ENCODE measurements at regions not wholly inside any gene's neighbourhood (a gene's known extent, or its start where the extent isn't known, plus 50 kb on each side); places are given as distances from the start of the nearest gene placed in this dataset.
"Not testable (repeated sequence)": the region's sequence is repeated elsewhere in the genome, so short reads cannot be mapped to it uniquely, and the experiment has no call there.

DNA sequence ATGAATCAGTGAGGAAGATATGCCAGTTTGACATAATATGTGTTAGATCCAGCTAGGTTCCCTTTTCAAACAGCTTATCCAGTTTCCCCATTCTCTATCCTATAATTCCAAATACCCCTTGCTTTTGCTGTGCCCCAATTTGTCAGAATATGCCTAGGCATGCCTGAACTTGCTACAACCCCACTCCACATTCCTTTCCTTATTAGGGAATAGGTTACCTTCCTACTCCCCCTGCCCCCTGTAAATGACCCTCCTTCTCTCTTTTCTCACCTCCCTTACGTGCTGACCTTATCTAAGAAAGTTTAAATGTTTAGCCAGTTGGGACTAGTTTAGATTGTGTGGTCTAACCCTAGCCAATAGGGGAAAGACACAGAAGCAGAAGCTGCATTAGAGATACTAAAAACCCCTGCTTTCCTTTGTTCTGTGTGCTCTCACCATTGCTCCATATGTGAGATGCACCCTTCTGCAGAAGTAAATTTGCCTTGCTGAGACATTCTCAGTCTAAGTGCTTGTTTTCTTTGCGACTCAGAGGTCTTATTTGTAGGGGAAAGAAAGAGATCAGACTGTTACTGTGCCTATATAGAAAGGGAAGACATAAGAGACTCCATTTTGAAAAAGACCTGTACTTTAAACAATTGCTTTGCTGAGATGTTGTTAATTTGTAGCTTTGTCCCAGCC lies 267.8 kb downstream of the SH2D4B start:
- CTCF ChIA-PET, result no interaction called here
- no peak overlapping the region for H3K27ac Mint-ChIP-seq (ENCODE audit: unreplicated experiment)
- BruUV-seq (replicated peaks), result no TSS peak
- no peak overlapping the region for H3K4me3 Mint-ChIP-seq (ENCODE audit: low read depth, unreplicated experiment)
- no peaks in the 10 kb centered on the region for H3K36me3 Mint-ChIP-seq (ENCODE audit: insufficient read depth, unreplicated experiment)
- peaks cover 22% of the 10 kb centered on the region for H3K27me3 Mint-ChIP-seq (ENCODE audit: unreplicated experiment)
- no peak for DNase-seq
- no peak for TF ChIP-seq CTCF (IDR thresholded peaks at IDR 0.05; ENCODE audit: unreplicated experiment)
- no peaks in the 10 kb centered on the region for H3K4me1 Mint-ChIP-seq (ENCODE audit: low read depth, unreplicated experiment)
- H3K9me3 Mint-ChIP-seq (ENCODE audit: low read depth, unreplicated experiment), result peaks cover 4% of the 10 kb centered on the region
- intact Hi-C loops (cut with micrococcal nuclease; ENCODE audit: unreplicated experiment), result no loop called here

DNA sequence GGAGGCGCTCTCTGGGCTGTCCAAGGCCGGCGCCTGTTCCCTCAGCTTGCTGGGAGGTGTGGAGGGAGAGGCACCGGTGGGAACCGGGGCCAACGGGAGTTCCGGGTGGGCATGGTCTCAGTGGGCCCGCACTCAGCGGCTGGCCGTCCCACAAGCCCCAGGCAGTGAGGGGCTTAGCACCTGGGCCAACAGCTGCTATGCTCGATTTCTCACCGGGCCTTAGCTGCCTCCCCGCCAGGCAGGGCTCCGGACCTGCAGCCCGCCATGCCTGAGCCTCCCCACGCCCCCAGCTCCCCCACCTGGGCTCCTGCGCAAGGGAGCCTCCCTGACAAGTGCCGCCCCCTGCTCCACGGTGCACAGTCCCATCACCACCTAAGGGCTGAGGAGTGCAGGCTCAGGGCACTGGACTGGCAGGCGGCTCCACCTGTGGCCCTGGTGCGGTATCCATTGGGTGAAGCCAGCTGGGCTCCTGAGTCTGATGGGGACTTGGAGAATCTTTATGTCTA lies 276.5 kb downstream of the SH2D4B start:
- CTCF ChIA-PET, result interaction anchor here (0.8 kb wide), 1 partner anchor 14 kb away, joined by 3 read pairs; no protein-coding TSS in a partner anchor
- H3K27ac Mint-ChIP-seq (ENCODE audit: unreplicated experiment), result no peak overlapping the region
- intact Hi-C loops (cut with micrococcal nuclease; ENCODE audit: unreplicated experiment), result no loop called here
- BruUV-seq (replicated peaks), result no TSS peak
- H3K4me3 Mint-ChIP-seq (ENCODE audit: low read depth, unreplicated experiment), result no peak overlapping the region
- no peaks in the 10 kb centered on the region for H3K36me3 Mint-ChIP-seq (ENCODE audit: insufficient read depth, unreplicated experiment)
- H3K9me3 Mint-ChIP-seq (ENCODE audit: low read depth, unreplicated experiment), result peaks cover 3% of the 10 kb centered on the region
- no peak for DNase-seq
- no peak for TF ChIP-seq CTCF (IDR thresholded peaks at IDR 0.05; ENCODE audit: unreplicated experiment)
- H3K27me3 Mint-ChIP-seq (ENCODE audit: unreplicated experiment), result peaks cover 43% of the 10 kb centered on the region
- H3K4me1 Mint-ChIP-seq (ENCODE audit: low read depth, unreplicated experiment), result no peaks in the 10 kb centered on the region

DNA sequence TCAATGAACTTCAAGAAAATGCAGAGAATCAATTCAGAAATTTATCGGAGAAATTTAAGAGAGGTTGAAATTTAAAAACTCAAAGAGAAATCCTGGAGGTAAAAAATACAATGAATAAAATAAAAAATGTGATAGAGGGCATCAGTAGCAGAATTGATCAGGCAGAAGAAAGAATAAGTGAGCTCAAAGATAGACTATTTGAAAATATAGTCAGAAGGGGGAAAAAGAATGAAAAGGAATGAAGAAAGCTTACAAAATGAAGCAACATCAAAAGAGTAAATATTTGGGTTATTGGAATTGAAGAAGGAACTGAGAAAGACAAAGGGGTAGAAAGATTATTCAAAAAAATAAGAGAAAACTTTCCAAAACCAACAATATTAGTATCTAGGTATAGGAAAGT lies 291.4 kb downstream of the SH2D4B start:
- H3K4me3 Mint-ChIP-seq (ENCODE audit: low read depth, unreplicated experiment), result no peak overlapping the region
- no peaks in the 10 kb centered on the region for H3K36me3 Mint-ChIP-seq (ENCODE audit: insufficient read depth, unreplicated experiment)
- no peak for TF ChIP-seq CTCF (IDR thresholded peaks at IDR 0.05; ENCODE audit: unreplicated experiment)
- H3K4me1 Mint-ChIP-seq (ENCODE audit: low read depth, unreplicated experiment), result peaks cover 8% of the 10 kb centered on the region
- CTCF ChIA-PET, result interaction anchor here (1.0 to 2.0 kb wide), 2 partner anchors 96 to 167 kb away, joined by 5 read pairs; no protein-coding TSS in a partner anchor
- H3K27me3 Mint-ChIP-seq (ENCODE audit: unreplicated experiment), result peaks cover 19% of the 10 kb centered on the region
- no peak overlapping the region for H3K27ac Mint-ChIP-seq (ENCODE audit: unreplicated experiment)
- no peak for DNase-seq
- peaks cover 5% of the 10 kb centered on the region for H3K9me3 Mint-ChIP-seq (ENCODE audit: low read depth, unreplicated experiment)
- no TSS peak for BruUV-seq (replicated peaks)
- intact Hi-C loops (cut with micrococcal nuclease; ENCODE audit: unreplicated experiment), result no loop called here

DNA sequence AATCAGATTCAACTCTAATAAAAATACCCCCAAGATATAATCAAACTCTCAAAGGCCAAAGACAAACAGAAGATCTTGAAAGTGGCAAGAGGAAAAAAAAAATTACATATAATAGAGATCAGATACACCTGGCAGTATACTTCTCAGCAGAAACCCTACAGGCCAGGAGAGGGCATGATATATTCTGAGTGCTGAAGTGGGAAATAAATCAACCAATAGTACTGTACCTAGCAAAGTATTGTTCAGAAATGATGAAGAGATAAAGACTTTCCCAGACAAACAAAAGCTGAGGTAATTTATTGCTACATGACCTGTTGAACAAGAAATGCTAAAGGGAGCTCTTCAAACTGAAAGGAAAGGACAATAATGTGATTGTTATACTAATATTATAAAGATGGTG lies 291.9 kb downstream of the SH2D4B start:
- H3K4me1 Mint-ChIP-seq (ENCODE audit: low read depth, unreplicated experiment), result peaks cover 8% of the 10 kb centered on the region
- H3K27me3 Mint-ChIP-seq (ENCODE audit: unreplicated experiment), result peaks cover 23% of the 10 kb centered on the region
- CTCF ChIA-PET, result interaction anchor here (1.0 to 2.0 kb wide), 2 partner anchors 95 to 167 kb away, joined by 5 read pairs; no protein-coding TSS in a partner anchor
- H3K4me3 Mint-ChIP-seq (ENCODE audit: low read depth, unreplicated experiment), result no peak overlapping the region
- H3K27ac Mint-ChIP-seq (ENCODE audit: unreplicated experiment), result no peak overlapping the region
- H3K9me3 Mint-ChIP-seq (ENCODE audit: low read depth, unreplicated experiment), result peaks cover 5% of the 10 kb centered on the region
- intact Hi-C loops (cut with micrococcal nuclease; ENCODE audit: unreplicated experiment), result no loop called here
- TF ChIP-seq CTCF (IDR thresholded peaks at IDR 0.05; ENCODE audit: unreplicated experiment), result no peak
- H3K36me3 Mint-ChIP-seq (ENCODE audit: insufficient read depth, unreplicated experiment), result no peaks in the 10 kb centered on the region
- no TSS peak for BruUV-seq (replicated peaks)
- DNase-seq, result no peak

GRCh38 chr10:80832693-80833092 lies 295.0 kb downstream of the SH2D4B start:
- H3K27me3 Mint-ChIP-seq (ENCODE audit: unreplicated experiment), result peaks cover 42% of the 10 kb centered on the region
- intact Hi-C loops (cut with micrococcal nuclease; ENCODE audit: unreplicated experiment); BruUV-seq (replicated peaks); H3K9me3 Mint-ChIP-seq (ENCODE audit: low read depth, unreplicated experiment); H3K27ac Mint-ChIP-seq (ENCODE audit: unreplicated experiment); H3K4me1 Mint-ChIP-seq (ENCODE audit: low read depth, unreplicated experiment); CTCF ChIA-PET; H3K4me3 Mint-ChIP-seq (ENCODE audit: low read depth, unreplicated experiment); DNase-seq; H3K36me3 Mint-ChIP-seq (ENCODE audit: insufficient read depth, unreplicated experiment): not testable (repeated sequence)
